ENCODE measurements at regions not wholly inside any gene's neighbourhood (a gene's known extent, or its start where the extent isn't known, plus 50 kb on each side); places are given as distances from the start of the nearest gene placed in this dataset.
"Not testable (repeated sequence)": the region's sequence is repeated elsewhere in the genome, so short reads cannot be mapped to it uniquely, and the experiment has no call there.

DNA sequence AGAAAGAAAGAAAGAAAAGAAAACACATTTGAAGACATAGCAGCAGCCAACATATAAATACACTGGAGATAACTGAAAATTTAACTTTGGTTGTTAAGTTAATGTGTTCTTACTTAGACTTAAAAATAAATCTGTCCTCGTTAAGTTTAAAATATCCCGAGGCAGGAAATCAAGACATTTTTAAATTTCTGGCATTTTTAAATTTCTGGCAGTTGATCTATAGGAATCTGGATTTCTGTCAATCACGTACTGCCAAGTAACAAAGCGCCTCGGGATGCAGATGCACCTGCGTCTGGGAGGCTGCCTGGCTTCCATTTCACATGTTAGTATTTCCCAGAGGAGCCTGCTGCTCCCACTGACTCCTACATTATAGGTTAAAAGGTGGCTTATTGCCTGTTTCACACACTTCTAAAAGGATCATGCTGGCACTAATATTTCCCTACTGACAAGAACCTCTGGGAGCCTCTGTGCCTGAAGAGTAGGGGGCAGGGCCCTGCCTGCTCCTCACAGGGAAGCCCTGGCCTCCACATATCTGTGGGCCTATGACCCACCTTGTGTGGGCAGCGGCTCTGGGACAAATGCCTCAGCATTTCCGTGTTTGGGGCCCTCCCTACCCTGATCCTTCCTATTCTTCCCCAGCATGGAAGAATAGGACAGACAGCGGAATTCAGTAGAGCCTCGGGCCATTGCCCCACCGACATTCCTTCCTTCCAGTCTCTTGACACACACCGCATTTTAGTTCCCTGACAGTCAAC is 62.8 kb upstream of the ATP12A start:
- no peak for DNase-seq (ENCODE audit: extremely low read depth, low read depth)

DNA sequence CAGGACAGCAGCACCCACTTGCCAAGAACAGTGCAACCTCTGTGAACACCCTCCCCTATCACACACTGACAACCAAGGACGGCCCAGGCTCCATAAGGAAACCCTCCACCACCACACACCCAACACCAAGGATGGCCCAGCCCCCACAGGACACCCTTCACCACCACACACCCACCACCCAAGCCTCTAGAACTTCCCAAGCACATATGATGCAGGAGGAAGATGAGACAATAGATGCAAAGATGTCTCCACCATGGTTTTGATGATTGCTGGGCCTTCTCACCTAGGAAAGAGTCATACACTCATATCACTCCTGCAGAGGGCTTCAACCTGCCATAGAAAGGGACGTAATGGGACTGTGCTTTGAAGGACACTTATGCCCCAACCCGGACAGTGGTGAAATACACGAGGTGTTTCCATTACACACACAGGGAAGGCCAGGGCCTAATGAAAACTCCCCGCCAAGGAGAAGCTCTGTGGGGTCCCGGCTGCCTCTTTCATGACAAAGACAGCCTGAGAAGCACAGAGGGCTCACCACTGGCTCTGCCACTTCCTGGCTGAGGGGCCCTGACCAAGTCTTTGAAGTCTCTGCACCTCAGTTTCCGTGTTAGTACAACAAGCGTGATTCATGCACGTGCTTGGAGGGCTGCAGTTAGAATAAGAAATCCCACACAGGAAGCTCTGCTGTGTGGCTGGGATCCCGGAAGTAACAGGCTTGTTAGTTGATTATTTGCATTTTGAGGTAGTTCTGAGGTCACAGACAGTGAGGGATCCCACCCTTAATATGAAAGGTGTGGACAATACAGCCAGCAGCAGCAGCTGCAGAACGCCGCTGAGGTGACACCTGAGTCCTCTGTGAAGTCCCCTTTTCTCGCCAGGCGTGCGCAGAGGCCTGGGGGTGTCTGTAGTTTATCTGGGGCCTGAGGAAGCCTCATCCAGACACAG is 61.9 kb upstream of the ATP12A start:
- DNase-seq (ENCODE audit: extremely low read depth, low read depth): no peak

- no peak for DNase-seq (ENCODE audit: extremely low read depth, low read depth)
These were observed 60.9 kb upstream of the ATP12A start for GRCh38 chr13:24619282-24619681.

DNA sequence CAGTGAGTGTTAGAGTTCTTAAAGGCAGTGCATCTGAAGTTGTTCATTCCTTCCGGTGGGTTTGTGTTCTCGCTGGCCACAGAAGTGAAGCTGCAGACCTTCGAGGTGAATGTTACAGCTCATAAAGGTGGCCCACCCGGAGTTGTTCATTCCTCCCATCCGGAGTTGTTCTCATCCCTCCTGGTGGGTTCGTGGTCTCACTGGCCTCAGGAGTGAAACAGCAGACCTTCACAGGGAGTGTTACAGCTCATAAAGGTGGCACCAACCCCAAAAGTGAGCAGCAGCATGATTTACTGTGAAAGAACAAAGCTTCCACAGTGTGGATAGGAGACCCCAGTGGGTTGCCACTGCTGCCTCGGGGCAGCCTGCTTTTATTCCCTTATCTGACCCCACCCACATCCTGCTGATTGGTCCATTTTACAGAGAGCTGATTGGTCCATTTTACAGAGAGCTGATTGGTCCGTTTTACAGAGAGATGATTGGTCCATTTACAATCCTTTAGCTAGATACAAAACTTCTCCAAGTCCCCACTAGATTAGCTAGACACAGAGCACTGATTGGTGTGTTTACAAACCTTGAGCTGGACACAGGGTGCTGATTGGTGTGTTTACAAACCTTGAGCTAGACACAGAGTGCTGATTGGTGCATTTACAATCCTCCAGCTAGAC is 57.6 kb upstream of the ATP12A start:
- not testable (repeated sequence) for DNase-seq (ENCODE audit: extremely low read depth, low read depth)

- DNase-seq (ENCODE audit: extremely low read depth, low read depth): no peak
These were observed 57.0 kb upstream of the ATP12A start for GRCh38 chr13:24623149-24623665.

DNA sequence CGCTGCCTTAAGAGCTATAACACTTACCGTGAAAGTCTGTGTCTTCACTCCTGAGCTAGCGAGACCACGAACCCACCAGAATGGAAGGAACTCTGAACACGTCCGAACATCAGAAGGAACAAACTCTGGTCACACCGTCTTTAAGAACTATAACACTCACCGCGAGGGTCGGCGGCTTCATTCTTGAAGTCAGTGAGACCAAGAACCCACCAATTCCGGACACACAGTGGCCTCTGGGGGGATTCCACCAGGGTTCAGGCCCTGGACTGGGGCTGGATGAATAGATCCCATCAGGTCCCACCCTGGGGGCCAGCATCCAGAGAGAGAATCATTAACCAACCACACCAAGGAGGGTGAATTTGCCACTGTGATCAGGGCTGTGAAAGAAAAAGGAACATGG is 55.8 kb upstream of the ATP12A start:
- no peak for DNase-seq (ENCODE audit: extremely low read depth, low read depth)

GRCh38 chr13:24624801-24625231 is 55.4 kb upstream of the ATP12A start:
- DNase-seq (ENCODE audit: extremely low read depth, low read depth): no peak

- no peak for DNase-seq (ENCODE audit: extremely low read depth, low read depth)
These were observed 54.9 kb upstream of the ATP12A start for GRCh38 chr13:24625331-24625731.

DNA sequence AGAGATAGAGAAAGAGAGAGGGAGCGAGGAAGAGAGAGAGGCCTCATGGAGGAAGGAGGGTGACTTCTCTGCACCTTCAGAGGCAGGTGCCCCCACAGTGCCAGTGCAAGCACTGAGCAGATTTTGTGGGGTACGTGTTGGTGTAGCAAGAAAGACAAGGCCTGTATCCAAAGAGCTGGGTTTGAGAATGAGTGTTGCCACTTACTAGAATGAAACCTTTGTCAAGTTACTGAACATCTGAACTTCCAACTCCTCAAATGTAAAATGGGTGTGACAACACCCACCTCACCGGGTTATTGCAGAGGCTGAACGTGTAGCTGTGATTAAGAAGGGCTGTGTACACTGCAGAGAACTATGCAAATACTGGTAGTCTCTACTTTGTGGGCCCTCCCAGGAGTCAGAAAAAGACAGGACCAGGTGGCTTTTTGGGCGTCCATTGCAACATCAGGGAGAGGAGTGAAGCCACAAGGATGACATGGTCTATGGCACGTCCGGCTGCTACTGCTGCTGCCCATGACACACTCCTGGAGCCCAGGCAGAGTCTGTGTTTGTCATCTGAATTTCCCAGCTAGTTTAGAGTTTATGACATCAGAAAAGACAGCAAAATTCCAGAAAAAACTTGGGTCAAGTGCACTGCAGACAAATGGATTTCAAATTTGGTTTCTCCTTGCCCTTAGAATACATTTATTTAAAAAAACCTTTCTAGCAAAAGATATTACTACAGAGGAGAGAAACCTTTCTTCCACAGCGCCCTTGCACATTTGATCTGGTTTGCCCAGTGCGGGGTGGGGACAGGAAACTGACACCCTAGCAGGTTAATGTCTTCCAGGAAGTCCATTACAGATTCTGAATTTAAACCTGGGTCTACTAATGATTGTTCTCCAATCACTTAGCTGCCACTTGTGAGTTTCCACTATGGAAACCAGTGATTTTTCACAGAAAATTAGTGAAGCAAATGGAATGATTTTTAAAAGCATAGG is 54.0 kb upstream of the ATP12A start:
- no peak for DNase-seq (ENCODE audit: extremely low read depth, low read depth)

- no peak for DNase-seq (ENCODE audit: extremely low read depth, low read depth)
These were observed 53.0 kb upstream of the ATP12A start for GRCh38 chr13:24627090-24627714.

- DNase-seq (ENCODE audit: extremely low read depth, low read depth): no peak
These were observed 52.3 kb upstream of the ATP12A start for GRCh38 chr13:24627946-24628345.

DNA sequence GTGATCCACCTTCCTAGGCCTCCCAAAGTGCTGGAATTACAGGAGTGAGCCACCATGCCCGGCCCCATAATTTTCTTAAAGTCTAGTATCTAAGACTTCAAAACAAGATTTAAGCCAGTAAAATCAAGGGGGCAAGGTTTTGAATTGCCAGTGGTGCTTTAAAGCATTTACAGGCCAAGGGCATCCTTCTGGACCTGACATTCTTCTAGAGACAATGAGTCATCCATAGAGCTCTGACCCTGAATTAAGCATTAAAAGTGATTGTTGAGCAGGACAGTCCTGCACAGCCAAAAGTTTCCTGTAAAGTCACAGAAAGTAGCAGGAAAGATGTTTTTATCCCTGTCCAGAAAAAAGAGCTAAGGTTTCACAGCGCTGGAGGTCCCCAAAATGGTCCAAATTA is 50.9 kb upstream of the ATP12A start:
- DNase-seq (ENCODE audit: extremely low read depth, low read depth): no peak

DNA sequence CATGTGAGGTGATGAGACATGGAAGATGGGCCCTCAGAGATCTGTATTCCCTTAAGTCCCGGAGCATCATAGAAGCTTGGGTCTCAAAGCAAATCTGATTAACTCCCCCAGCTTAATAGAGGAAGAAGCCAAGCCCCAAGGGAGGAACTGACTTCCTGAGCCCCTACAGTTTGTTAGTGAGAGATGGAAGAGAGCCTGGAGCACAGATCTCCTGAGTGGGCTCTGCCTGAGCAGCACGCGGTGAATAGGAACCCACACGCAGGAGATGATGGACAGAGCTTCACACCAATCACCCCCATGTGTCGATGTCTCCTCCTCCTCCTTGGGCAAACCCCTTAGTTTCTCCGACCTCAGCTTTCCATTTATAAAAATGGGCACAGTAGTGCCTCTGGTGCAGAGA is 50.1 kb upstream of the ATP12A start:
- DNase-seq (ENCODE audit: extremely low read depth, low read depth): no peak
